ENCODE measurements at regions not wholly inside any gene's neighbourhood (a gene's known extent, or its start where the extent isn't known, plus 50 kb on each side); places are given as distances from the start of the nearest gene placed in this dataset.

DNA sequence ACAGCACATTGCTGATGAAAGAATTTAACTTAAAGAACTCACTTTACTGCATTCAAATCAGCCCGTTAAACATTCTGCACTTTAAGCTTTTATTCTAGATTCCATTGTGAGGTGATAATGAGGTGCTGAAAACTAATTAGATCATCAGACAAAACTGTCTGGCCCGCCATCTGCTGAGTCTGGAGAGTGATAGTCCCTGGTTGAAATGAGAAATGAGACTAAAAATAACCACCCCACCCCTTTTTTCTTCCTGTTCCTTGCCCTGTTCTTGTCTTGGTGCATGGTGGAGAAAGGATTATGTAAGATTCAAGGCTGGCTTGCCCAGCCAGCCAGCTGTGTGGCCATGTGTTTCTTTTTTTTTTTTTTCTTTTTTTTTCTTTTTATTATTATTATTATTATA lies 277.0 kb upstream of the COBL start:
- WGBS, 2 donors = 45 to 53% methylated on average over 2 of the region's 2 CpGs
- intact Hi-C loops (cut with DNase I) = no loop called here
- no peak overlapping the region for H3K4me3 ChIP-seq
- no peaks in the 10 kb centered on the region for H3K27me3 ChIP-seq
- DNase-seq (no peak), ATAC-seq (no peak)
- H3K36me3 ChIP-seq (replicated peaks in 1 of 2; ENCODE audit: insufficient read depth in 1 of 2, low read depth in 2 of 2) = no peaks in the 10 kb centered on the region
- TF ChIP-seq POLR2A (IDR thresholded peaks at IDR 0.05) = no peak
- TF ChIP-seq, protein P1, sequence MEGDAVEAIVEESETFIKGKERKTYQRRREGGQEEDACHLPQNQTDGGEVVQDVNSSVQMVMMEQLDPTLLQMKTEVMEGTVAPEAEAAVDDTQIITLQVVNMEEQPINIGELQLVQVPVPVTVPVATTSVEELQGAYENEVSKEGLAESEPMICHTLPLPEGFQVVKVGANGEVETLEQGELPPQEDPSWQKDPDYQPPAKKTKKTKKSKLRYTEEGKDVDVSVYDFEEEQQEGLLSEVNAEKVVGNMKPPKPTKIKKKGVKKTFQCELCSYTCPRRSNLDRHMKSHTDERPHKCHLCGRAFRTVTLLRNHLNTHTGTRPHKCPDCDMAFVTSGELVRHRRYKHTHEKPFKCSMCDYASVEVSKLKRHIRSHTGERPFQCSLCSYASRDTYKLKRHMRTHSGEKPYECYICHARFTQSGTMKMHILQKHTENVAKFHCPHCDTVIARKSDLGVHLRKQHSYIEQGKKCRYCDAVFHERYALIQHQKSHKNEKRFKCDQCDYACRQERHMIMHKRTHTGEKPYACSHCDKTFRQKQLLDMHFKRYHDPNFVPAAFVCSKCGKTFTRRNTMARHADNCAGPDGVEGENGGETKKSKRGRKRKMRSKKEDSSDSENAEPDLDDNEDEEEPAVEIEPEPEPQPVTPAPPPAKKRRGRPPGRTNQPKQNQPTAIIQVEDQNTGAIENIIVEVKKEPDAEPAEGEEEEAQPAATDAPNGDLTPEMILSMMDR (IDR thresholded peaks at IDR 0.05) = no peak
- H3K4me1 ChIP-seq = no peaks in the 10 kb centered on the region
- H3K9me3 ChIP-seq = no peaks in the 10 kb centered on the region
- H3K27ac ChIP-seq = no peak overlapping the region

DNA sequence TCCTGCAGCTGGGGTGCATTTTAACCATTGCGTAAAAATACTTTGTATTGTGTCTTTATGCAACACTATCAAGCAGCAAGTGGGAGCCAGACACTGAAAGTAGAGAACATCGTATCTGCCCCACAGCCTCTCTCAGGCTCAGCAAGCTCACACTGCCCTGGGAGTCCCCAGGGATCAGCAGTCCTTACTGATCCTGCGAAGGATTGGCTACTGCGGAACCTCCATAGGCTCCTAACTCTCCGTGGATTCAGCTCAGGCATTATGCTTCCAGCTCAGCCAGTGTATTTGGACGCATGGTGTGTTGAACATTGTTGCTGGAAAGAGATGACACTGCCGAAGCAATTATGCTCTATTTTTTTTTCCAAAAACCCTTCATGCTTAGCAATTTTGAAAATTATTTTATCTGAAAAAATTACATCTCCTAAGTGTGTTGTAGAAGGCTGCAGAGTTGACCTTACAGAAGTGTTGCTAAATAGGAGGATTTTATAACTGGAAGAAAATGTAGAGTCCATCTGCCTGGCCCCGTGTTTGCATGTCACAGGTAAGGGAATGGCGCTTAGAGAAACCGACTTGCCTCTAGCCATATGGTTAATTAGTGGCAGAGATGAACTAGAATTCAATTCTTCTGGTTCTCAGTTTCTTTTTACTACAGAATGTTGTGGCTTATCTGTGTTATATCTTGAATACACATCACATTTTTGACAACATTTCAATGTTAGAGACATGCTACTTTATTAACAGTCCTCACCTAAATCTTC lies 276.4 kb upstream of the COBL start:
- TF ChIP-seq, protein P1 (IDR thresholded peaks at IDR 0.05) = no peak
- TF ChIP-seq POLR2A (IDR thresholded peaks at IDR 0.05) = no peak
- H3K9me3 ChIP-seq = no peaks in the 10 kb centered on the region
- no peak for DNase-seq
- no peaks in the 10 kb centered on the region for H3K4me1 ChIP-seq
- no peaks in the 10 kb centered on the region for H3K27me3 ChIP-seq
- WGBS, 2 donors = 60 to 61% methylated on average over 10 of the region's 10 CpGs
- intact Hi-C loops (cut with DNase I) = no loop called here
- ATAC-seq = no peak
- no peaks in the 10 kb centered on the region for H3K36me3 ChIP-seq (replicated peaks in 1 of 2; ENCODE audit: insufficient read depth in 1 of 2, low read depth in 2 of 2)
- H3K27ac ChIP-seq = no peak overlapping the region
- H3K4me3 ChIP-seq = no peak overlapping the region

DNA sequence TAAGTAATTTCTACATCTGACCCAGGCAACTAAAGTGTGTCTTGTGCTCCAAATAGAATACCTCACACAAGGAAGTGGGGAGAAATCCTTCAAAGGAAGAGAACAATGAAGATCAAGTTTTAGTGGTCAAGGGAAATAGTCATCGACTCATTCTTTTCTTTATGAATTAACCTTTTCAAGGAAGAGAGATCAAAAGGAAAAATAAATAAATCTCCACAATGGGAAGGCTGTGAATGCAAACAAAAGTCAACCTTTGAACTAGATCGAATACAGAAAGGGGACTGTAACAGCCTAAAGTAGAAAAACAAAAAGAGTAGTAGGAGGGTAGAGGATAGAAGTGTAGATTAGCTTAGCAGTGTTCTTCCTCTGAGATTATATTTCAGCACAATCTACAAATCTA lies 274.6 kb upstream of the COBL start:
- TF ChIP-seq, protein P1 (IDR thresholded peaks at IDR 0.05) = no peak
- no peak for TF ChIP-seq POLR2A (IDR thresholded peaks at IDR 0.05)
- H3K9me3 ChIP-seq = no peaks in the 10 kb centered on the region
- DNase-seq (no peak), ATAC-seq (no peak)
- H3K36me3 ChIP-seq (replicated peaks in 1 of 2; ENCODE audit: insufficient read depth in 1 of 2, low read depth in 2 of 2) = no peaks in the 10 kb centered on the region
- no peak overlapping the region for H3K27ac ChIP-seq
- H3K4me3 ChIP-seq = no peak overlapping the region
- no peaks in the 10 kb centered on the region for H3K27me3 ChIP-seq
- 2% methylated on average over 2 of the region's 2 CpGs for WGBS, 2 donors
- no peaks in the 10 kb centered on the region for H3K4me1 ChIP-seq
- intact Hi-C loops (cut with DNase I) = no loop called here

DNA sequence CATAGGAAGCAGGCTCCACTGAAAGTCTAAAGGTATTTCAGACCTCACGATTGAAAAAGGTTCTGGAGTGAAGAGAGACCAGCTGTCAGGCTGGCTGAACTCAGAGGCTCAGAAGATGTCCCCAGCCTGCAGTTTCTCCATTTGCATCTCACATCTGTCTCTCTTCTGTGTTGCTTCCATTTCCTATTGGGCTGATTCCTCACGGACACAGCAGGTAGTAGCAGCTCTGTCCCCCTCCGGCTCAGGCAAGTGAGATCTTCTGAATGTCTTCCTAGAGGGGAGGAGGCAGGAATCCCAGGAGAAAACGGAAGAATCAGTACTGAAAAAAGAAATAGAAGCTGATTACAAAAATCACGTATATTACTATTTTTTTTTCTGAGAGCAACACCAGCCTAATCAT lies 274.1 kb upstream of the COBL start:
- DNase-seq = no peak
- WGBS, 2 donors = 7 to 9% methylated on average over 5 of the region's 5 CpGs
- no peaks in the 10 kb centered on the region for H3K9me3 ChIP-seq
- no peak overlapping the region for H3K27ac ChIP-seq
- ATAC-seq = no peak
- H3K4me3 ChIP-seq = no peak overlapping the region
- no peaks in the 10 kb centered on the region for H3K36me3 ChIP-seq (replicated peaks in 1 of 2; ENCODE audit: insufficient read depth in 1 of 2, low read depth in 2 of 2)
- intact Hi-C loops (cut with DNase I) = no loop called here
- H3K27me3 ChIP-seq = no peaks in the 10 kb centered on the region
- H3K4me1 ChIP-seq = no peaks in the 10 kb centered on the region
- no peak for TF ChIP-seq POLR2A (IDR thresholded peaks at IDR 0.05)
- TF ChIP-seq, protein P1 (IDR thresholded peaks at IDR 0.05) = no peak

DNA sequence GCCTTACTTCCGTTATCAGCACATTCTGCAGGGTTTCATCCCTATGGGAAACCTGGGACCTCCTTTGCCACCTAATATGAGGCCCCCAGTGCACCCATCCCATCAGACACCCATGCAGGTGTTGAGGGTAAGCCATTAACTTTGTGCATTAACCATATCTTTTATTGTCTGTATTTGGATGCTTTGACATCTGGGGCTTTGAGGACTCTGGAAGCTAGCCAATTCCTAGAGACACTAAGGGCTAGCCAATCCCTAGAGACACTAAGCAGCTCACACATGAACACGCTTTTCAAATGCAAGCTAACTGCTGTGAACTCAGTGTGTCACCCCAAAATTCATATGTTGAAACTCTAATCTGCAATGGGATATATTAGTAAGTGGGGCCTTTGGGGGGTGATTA lies 272.5 kb upstream of the COBL start:
- no peak overlapping the region for H3K4me3 ChIP-seq
- no peak for DNase-seq
- H3K27ac ChIP-seq = no peak overlapping the region
- H3K36me3 ChIP-seq (replicated peaks in 1 of 2; ENCODE audit: insufficient read depth in 1 of 2, low read depth in 2 of 2) = no peaks in the 10 kb centered on the region
- TF ChIP-seq POLR2A (IDR thresholded peaks at IDR 0.05) = no peak
- TF ChIP-seq, protein P1 (IDR thresholded peaks at IDR 0.05) = no peak
- no peaks in the 10 kb centered on the region for H3K4me1 ChIP-seq
- no peak for ATAC-seq
- H3K27me3 ChIP-seq = no peaks in the 10 kb centered on the region
- 39 to 50% methylated on average over 2 of the region's 2 CpGs for WGBS, 2 donors
- intact Hi-C loops (cut with DNase I) = no loop called here
- no peaks in the 10 kb centered on the region for H3K9me3 ChIP-seq

Measured in body of pancreas (tissue), 4 donors.